ENCODE measurements at regions not wholly inside any gene's neighbourhood (a gene's known extent, or its start where the extent isn't known, plus 50 kb on each side); places are given as distances from the start of the nearest gene placed in this dataset.

DNA sequence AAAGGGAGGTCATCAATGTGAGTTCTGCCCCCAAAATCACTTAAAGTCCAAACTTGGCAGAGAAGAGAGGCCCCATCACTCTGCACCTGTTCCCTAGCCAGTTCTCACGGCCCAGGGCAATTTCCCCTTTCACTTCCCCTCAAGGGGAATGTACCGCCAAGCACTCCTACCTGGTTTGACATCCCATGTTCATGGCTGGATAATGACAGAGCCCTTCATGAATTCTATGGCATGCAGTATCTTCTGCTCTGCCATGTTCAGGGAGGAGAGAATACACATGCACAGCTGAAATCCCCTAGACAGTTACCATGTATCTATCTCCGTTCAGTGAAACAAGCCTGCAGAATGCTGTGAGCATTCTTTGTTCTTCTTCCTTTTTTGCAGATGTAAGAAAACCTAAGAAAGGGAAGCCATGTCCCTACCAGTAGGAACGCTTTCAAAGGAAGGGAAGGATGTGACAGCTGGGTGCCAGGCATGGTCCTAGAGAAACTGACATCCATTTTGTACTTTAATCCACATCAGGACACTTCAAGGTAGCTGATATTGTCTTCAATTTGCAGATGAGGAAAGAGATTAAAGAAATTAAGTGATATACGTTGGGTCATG lies 79.8 kb upstream of the ARID1B start:
- ATAC-seq: no peak

DNA sequence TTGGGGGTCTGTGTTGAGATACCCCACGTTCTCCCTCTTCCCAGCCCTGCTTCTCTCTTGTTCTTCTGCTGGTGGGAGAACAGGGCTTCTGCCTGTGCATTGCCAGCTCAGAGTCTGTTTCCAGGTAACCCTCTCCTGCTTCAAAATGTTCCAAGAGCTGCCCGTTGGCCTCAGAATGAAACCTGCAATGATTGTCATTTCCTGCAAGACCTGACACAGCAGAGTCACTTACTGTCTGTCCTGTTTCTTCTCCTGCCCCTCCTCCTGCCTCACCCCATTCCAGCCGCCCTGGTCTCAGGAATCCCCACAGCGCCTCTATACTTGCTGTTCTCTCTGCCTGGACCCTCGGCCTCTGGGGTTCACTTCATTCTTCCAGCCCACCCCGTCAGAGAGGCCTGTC lies 81.4 kb upstream of the ARID1B start:
- ATAC-seq: no peak
- TF ChIP-seq ESRRG (CRISPR knock-in tag; IDR thresholded peaks at IDR 0.05) (no peak), TOX (CRISPR knock-in tag; IDR thresholded peaks at IDR 0.05; ENCODE audit: borderline replicate concordance) (no peak), BACH2 (CRISPR knock-in tag; IDR thresholded peaks at IDR 0.05; ENCODE audit: borderline replicate concordance) (no peak), ZFP3 (CRISPR knock-in tag; IDR thresholded peaks at IDR 0.05) (no peak), PPARA (CRISPR knock-in tag; IDR thresholded peaks at IDR 0.05; ENCODE audit: borderline replicate concordance) (no peak)
- TF ChIP-seq, protein P1, sequence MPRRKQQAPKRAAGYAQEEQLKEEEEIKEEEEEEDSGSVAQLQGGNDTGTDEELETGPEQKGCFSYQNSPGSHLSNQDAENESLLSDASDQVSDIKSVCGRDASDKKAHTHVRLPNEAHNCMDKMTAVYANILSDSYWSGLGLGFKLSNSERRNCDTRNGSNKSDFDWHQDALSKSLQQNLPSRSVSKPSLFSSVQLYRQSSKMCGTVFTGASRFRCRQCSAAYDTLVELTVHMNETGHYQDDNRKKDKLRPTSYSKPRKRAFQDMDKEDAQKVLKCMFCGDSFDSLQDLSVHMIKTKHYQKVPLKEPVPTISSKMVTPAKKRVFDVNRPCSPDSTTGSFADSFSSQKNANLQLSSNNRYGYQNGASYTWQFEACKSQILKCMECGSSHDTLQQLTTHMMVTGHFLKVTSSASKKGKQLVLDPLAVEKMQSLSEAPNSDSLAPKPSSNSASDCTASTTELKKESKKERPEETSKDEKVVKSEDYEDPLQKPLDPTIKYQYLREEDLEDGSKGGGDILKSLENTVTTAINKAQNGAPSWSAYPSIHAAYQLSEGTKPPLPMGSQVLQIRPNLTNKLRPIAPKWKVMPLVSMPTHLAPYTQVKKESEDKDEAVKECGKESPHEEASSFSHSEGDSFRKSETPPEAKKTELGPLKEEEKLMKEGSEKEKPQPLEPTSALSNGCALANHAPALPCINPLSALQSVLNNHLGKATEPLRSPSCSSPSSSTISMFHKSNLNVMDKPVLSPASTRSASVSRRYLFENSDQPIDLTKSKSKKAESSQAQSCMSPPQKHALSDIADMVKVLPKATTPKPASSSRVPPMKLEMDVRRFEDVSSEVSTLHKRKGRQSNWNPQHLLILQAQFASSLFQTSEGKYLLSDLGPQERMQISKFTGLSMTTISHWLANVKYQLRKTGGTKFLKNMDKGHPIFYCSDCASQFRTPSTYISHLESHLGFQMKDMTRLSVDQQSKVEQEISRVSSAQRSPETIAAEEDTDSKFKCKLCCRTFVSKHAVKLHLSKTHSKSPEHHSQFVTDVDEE (CRISPR knock-in tag; IDR thresholded peaks at IDR 0.05): no peak
- TF ChIP-seq, protein P2, sequence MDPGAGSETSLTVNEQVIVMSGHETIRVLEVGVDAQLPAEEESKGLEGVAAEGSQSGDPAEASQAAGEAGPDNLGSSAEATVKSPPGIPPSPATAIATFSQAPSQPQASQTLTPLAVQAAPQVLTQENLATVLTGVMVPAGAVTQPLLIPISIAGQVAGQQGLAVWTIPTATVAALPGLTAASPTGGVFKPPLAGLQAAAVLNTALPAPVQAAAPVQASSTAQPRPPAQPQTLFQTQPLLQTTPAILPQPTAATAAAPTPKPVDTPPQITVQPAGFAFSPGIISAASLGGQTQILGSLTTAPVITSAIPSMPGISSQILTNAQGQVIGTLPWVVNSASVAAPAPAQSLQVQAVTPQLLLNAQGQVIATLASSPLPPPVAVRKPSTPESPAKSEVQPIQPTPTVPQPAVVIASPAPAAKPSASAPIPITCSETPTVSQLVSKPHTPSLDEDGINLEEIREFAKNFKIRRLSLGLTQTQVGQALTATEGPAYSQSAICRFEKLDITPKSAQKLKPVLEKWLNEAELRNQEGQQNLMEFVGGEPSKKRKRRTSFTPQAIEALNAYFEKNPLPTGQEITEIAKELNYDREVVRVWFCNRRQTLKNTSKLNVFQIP (CRISPR knock-in tag; IDR thresholded peaks at IDR 0.05; ENCODE audit: borderline replicate concordance, low read depth): no peak

More for the DNA sequence above, 79.8 kb upstream of the ARID1B start:
- no peak for TF ChIP-seq OSR1 (CRISPR knock-in tag; IDR thresholded peaks at IDR 0.05)
- no peak for TF ChIP-seq ESRRG (CRISPR knock-in tag; IDR thresholded peaks at IDR 0.05)
- TF ChIP-seq, protein P3, sequence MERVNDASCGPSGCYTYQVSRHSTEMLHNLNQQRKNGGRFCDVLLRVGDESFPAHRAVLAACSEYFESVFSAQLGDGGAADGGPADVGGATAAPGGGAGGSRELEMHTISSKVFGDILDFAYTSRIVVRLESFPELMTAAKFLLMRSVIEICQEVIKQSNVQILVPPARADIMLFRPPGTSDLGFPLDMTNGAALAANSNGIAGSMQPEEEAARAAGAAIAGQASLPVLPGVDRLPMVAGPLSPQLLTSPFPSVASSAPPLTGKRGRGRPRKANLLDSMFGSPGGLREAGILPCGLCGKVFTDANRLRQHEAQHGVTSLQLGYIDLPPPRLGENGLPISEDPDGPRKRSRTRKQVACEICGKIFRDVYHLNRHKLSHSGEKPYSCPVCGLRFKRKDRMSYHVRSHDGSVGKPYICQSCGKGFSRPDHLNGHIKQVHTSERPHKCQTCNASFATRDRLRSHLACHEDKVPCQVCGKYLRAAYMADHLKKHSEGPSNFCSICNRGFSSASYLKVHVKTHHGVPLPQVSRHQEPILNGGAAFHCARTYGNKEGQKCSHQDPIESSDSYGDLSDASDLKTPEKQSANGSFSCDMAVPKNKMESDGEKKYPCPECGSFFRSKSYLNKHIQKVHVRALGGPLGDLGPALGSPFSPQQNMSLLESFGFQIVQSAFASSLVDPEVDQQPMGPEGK (CRISPR knock-in tag; IDR thresholded peaks at IDR 0.05; ENCODE audit: borderline replicate concordance): no peak
- no peak for TF ChIP-seq ARNTL (CRISPR knock-in tag; IDR thresholded peaks at IDR 0.05; ENCODE audit: borderline replicate concordance, low read depth)
- TF ChIP-seq GLIS3 (CRISPR knock-in tag; IDR thresholded peaks at IDR 0.05): no peak
- no peak for TF ChIP-seq RARB (CRISPR knock-in tag; IDR thresholded peaks at IDR 0.05)

DNA sequence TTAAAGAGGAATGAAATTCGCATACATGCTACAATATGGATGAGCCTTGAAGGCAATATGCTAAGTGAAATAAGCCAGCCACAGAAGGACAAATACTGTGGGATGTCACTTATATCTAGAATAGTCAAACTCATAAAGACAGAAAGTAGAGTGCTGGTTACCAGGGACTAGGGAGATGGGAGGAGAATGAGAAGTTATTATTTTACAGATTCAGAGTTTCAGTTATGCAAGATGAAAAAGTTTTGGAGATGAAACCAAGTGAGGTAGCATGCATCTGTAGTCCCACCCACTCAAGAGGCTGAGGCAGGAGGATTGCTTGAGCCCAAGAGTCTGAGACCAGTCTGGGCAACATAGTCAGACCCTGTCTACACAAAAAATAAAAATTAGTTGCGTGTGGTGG lies 82.5 kb upstream of the ARID1B start:
- no peak for TF ChIP-seq ZNF565 (CRISPR knock-in tag; conservative IDR thresholded peaks at IDR 0.05; ENCODE audit: low read depth)
- no peak for TF ChIP-seq GLIS3 (CRISPR knock-in tag; IDR thresholded peaks at IDR 0.05)
- TF ChIP-seq ZFP3 (CRISPR knock-in tag; IDR thresholded peaks at IDR 0.05): no peak
- no peak for TF ChIP-seq ZNF70 (CRISPR knock-in tag; IDR thresholded peaks at IDR 0.05)
- no peak for TF ChIP-seq ZNF8 (CRISPR knock-in tag; IDR thresholded peaks at IDR 0.05)
- no peak for TF ChIP-seq ZC3H10 (CRISPR knock-in tag; IDR thresholded peaks at IDR 0.05)
- TF ChIP-seq, protein P4, sequence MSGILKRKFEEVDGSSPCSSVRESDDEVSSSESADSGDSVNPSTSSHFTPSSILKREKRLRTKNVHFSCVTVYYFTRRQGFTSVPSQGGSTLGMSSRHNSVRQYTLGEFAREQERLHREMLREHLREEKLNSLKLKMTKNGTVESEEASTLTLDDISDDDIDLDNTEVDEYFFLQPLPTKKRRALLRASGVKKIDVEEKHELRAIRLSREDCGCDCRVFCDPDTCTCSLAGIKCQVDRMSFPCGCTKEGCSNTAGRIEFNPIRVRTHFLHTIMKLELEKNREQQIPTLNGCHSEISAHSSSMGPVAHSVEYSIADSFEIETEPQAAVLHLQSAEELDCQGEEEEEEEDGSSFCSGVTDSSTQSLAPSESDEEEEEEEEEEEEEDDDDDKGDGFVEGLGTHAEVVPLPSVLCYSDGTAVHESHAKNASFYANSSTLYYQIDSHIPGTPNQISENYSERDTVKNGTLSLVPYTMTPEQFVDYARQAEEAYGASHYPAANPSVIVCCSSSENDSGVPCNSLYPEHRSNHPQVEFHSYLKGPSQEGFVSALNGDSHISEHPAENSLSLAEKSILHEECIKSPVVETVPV (CRISPR knock-in tag; IDR thresholded peaks at IDR 0.05): no peak
- TF ChIP-seq, protein P5, sequence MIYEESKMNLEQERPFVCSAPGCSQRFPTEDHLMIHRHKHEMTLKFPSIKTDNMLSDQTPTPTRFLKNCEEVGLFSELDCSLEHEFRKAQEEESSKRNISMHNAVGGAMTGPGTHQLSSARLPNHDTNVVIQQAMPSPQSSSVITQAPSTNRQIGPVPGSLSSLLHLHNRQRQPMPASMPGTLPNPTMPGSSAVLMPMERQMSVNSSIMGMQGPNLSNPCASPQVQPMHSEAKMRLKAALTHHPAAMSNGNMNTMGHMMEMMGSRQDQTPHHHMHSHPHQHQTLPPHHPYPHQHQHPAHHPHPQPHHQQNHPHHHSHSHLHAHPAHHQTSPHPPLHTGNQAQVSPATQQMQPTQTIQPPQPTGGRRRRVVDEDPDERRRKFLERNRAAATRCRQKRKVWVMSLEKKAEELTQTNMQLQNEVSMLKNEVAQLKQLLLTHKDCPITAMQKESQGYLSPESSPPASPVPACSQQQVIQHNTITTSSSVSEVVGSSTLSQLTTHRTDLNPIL (CRISPR knock-in tag; IDR thresholded peaks at IDR 0.05; ENCODE audit: low read depth): no peak
- no peak for TF ChIP-seq TCF4 (CRISPR knock-in tag; IDR thresholded peaks at IDR 0.05; ENCODE audit: borderline replicate concordance)

DNA sequence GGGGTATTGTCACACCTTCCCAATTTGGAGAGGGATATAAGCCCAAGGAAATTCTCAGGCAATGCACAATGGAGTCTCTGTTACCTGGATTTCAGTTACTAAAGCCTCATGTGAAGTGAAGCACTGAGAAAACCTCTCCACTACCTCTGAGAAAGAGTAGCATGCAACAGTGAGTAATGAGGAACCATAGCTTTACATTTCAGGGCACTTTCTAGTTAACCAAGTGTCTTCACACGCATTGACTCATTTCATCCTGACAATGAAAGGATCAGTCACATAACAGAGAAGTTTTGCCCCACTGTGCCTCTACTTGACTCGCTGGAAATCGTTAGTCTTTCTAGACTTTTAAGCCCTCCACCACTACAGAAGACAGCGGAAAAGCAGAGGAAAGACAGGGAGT lies 86.2 kb upstream of the ARID1B start:
- no peak for ATAC-seq
- TF ChIP-seq ZFP3 (CRISPR knock-in tag; IDR thresholded peaks at IDR 0.05): no peak
- TF ChIP-seq RARB (CRISPR knock-in tag; IDR thresholded peaks at IDR 0.05): no peak
- TF ChIP-seq BACH2 (CRISPR knock-in tag; IDR thresholded peaks at IDR 0.05; ENCODE audit: borderline replicate concordance): no peak

More for the DNA sequence above, 82.5 kb upstream of the ARID1B start:
- no peak for ATAC-seq
